VCaP (cell line): ENCODE measurements at regions not wholly inside any gene's neighbourhood (a gene's known extent, or its start where the extent isn't known, plus 50 kb on each side); places are given as distances from the start of the nearest gene placed in this dataset.
"Not testable (repeated sequence)": the region's sequence is repeated elsewhere in the genome, so short reads cannot be mapped to it uniquely, and the experiment has no call there.

Source experiments
- H3K27ac ChIP-seq: fragments of 450-650 bp; 2 replicates; pipeline ENCODE4 v1.5.1; 2017
- CTCF ChIP-seq: fragments of 450-650 bp; conservative IDR thresholded peaks from 2 replicates; pipeline ENCODE4 v1.5.1; 2017; ENCODE audit warnings: mild to moderate bottlenecking, moderate library complexity

- no peak overlapping the region for H3K27ac ChIP-seq
- no peak for TF ChIP-seq CTCF
Observed at GRCh38 chr11:14584595-14584994, 59.0 kb upstream of the PDE3B start.

GRCh38 chr11:14585438-14585837 lies 58.2 kb upstream of the PDE3B start:
- TF ChIP-seq CTCF = no peak
- no peak overlapping the region for H3K27ac ChIP-seq

GRCh38 chr11:14587258-14587657 lies 56.3 kb upstream of the PDE3B start:
- H3K27ac ChIP-seq = no peak overlapping the region
- TF ChIP-seq CTCF = no peak

GRCh38 chr11:14588681-14589080 lies 54.9 kb upstream of the PDE3B start:
- no peak overlapping the region for H3K27ac ChIP-seq
- TF ChIP-seq CTCF = no peak

GRCh38 chr11:14589421-14589820 lies 54.2 kb upstream of the PDE3B start:
- TF ChIP-seq CTCF = no peak
- no peak overlapping the region for H3K27ac ChIP-seq

- not testable (repeated sequence) for H3K27ac ChIP-seq
Observed at GRCh38 chr11:14591046-14591445, 52.6 kb upstream of the PDE3B start.

GRCh38 chr11:14593671-14594070 lies 49.9 kb upstream of the PDE3B start:
- TF ChIP-seq CTCF = no peak
- no peak overlapping the region for H3K27ac ChIP-seq
